Panc1 (cell line): ENCODE measurements at regions not wholly inside any gene's neighbourhood (a gene's known extent, or its start where the extent isn't known, plus 50 kb on each side); places are given as distances from the start of the nearest gene placed in this dataset.

Experiments used
- CTCF ChIP-seq: fragments of 450-650 bp; IDR thresholded peaks from 2 replicates; pipeline ENCODE4 v1.5.1; 2017; ENCODE audit warnings: mild to moderate bottlenecking
- POLR2AphosphoS5 ChIP-seq: IDR thresholded peaks from 2 replicates; pipeline ENCODE4 v1.6.1; 2012; ENCODE audit warnings: mild to moderate bottlenecking, low read depth, low read length, moderate library complexity

DNA sequence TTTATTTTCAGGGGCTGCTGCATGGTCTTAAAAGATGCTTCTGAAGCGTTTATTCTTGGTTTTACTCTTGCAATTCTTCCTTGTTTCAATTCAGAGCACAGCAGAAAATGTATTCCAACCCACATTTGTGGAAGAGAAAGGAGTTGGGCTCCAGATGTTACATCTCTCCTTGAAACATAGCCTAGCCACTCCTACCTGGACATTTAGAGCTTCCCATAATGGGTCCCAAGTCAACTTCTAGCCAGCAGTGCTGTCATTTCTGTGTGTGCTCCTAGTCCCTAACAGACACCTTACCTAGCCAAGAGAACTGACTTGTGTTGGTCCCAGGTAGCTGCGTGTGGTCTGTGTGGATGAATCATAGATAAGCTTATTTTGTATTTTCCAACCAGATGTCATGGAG, 61.2 kb upstream of the ANKRD55 start:
- TF ChIP-seq CTCF, result no peak
- no peak for TF ChIP-seq POLR2AphosphoS5
